K562 (cell line): ENCODE measurements at regions not wholly inside any gene's neighbourhood (a gene's known extent, or its start where the extent isn't known, plus 50 kb on each side); places are given as distances from the start of the nearest gene placed in this dataset.

Experiments used
- CTCF ChIP-seq, 3 experiments: IDR thresholded peaks in 2 of 3; conservative IDR thresholded peaks in 1 of 3; 2 replicates each; pipeline ENCODE4 v1.5.1; 2011 to 2012; ENCODE audit warnings: low read length in 3 of 3, mild to moderate bottlenecking in 3 of 3, control low read depth in 2 of 3, improper control_type of control experiment in 1 of 3, inconsistent platforms in 1 of 3, low read depth in 1 of 3, mixed read lengths in 1 of 3, moderate library complexity in 1 of 3; ENCODE audit not compliant: insufficient read depth in 2 of 3
- E2F1 ChIP-seq: sonication (generic); formaldehyde crosslinking; IDR thresholded peaks from 2 replicates; pipeline ENCODE4 v1.8.1; 2023; ENCODE audit warnings: mild to moderate bottlenecking, missing genetic modification reagents, moderate library complexity
- EP300 ChIP-seq: IDR thresholded peaks from 2 replicates; pipeline ENCODE4 v1.6.1; 2012; ENCODE audit warnings: low read length, improper control_type of control experiment
- FOXP4 ChIP-seq: sonication (generic); formaldehyde crosslinking; IDR thresholded peaks from 2 replicates; pipeline ENCODE4 v1.8.0; 2022; ENCODE audit warnings: mild to moderate bottlenecking, missing genetic modification reagents, borderline replicate concordance
- GTF2A2 ChIP-seq: IDR thresholded peaks from 2 replicates; pipeline ENCODE4 v1.6.1; 2016; ENCODE audit warnings: mild to moderate bottlenecking, missing genetic modification characterization, missing compliant biosample characterization
- HEY1 ChIP-seq: fragments of 250-450 bp; sonication (Bioruptor Pico); IDR thresholded peaks from 2 replicates; pipeline ENCODE4 v1.5.0; 2020; ENCODE audit warnings: mild to moderate bottlenecking, moderate library complexity, borderline replicate concordance
- MLLT1 ChIP-seq, 2 experiments: fragments of 450-650 bp; IDR thresholded peaks; 2 replicates each; pipeline ENCODE4 v1.6.1; 2016
- PRDM10 ChIP-seq: fragments of 450-650 bp; IDR thresholded peaks from 2 replicates; pipeline ENCODE4 v1.6.1; 2018; ENCODE audit not compliant: partially characterized antibody
- RCOR1 ChIP-seq, 2 experiments: IDR thresholded peaks; 2 replicates each; pipeline ENCODE4 v1.6.1; 2012; ENCODE audit warnings: low read depth in 2 of 2, low read length in 2 of 2, borderline replicate concordance in 1 of 2, improper control_type of control experiment in 1 of 2
- SAP30 ChIP-seq: fragments of 200-600 bp; sonication (generic); IDR thresholded peaks from 2 replicates; pipeline ENCODE4 v1.6.1; 2012; ENCODE audit warnings: borderline replicate concordance, low read depth, mild to moderate bottlenecking, moderate library complexity, low read length, control low read depth, inconsistent platforms; ENCODE audit not compliant: insufficient read depth, poor library complexity, severe bottlenecking

- TF ChIP-seq MLLT1 (IDR thresholded peaks at IDR 0.05) (no peak), FOXP4 (CRISPR knock-in tag) (no peak), EP300 (no peak), PRDM10 (no peak), CTCF (IDR thresholded peaks at IDR 0.05 in 2 of 3, conservative IDR thresholded peaks at IDR 0.05 in 1 of 3; ENCODE audit: insufficient read depth in 2 of 3, low read depth in 1 of 3, low read length in 3 of 3) (no peak), RCOR1 (IDR thresholded peaks at IDR 0.05; ENCODE audit: borderline replicate concordance in 1 of 2, low read depth in 2 of 2, low read length in 2 of 2) (no peak), GTF2A2 (no peak), SAP30 (no peak), E2F1 (no peak), HEY1 (CRISPR knock-in tag) (no peak)
These were observed 137.0 kb upstream of the VWC2 start for GRCh38 chr7:49636400-49636799.
